K562 (cell line): ENCODE measurements at regions not wholly inside any gene's neighbourhood (a gene's known extent, or its start where the extent isn't known, plus 50 kb on each side); places are given as distances from the start of the nearest gene placed in this dataset.

Experiments used
- BDP1 ChIP-seq: IDR thresholded peaks from 3 replicates; pipeline ENCODE4 v1.6.1; 2011; ENCODE audit not compliant: insufficient read length, insufficient read depth
- CBX3 ChIP-seq, 2 experiments: IDR thresholded peaks; 1 replicate in 1 of 2; 2 replicates in 1 of 2; pipeline ENCODE4 v1.6.1; 2012; ENCODE audit warnings: inconsistent platforms in 2 of 2, low read length in 2 of 2, borderline replicate concordance in 1 of 2, control low read depth in 1 of 2
- CTBP1 ChIP-seq: fragments of 450-650 bp; IDR thresholded peaks from 2 replicates; pipeline ENCODE4 v1.6.1; 2016; ENCODE audit warnings: borderline replicate concordance
- CTCF ChIP-seq, 3 experiments: IDR thresholded peaks in 2 of 3; conservative IDR thresholded peaks in 1 of 3; 2 replicates each; pipeline ENCODE4 v1.5.1; 2011 to 2012; ENCODE audit warnings: low read length in 3 of 3, mild to moderate bottlenecking in 3 of 3, control low read depth in 2 of 3, improper control_type of control experiment in 1 of 3, inconsistent platforms in 1 of 3, low read depth in 1 of 3, mixed read lengths in 1 of 3, moderate library complexity in 1 of 3; ENCODE audit not compliant: insufficient read depth in 2 of 3
- CXXC5 ChIP-seq: fragments of 250-450 bp; sonication (Bioruptor Pico); IDR thresholded peaks from 2 replicates; pipeline ENCODE4 v1.8.0; 2022; ENCODE audit warnings: inconsistent platforms, mild to moderate bottlenecking, moderate library complexity
- POLR2A ChIP-seq: fragments of 450-650 bp; conservative IDR thresholded peaks from 2 replicates; pipeline ENCODE4 v1.6.1; 2016
- POLR2AphosphoS2 ChIP-seq: IDR thresholded peaks from 2 replicates; pipeline ENCODE4 v1.6.1; 2012; ENCODE audit warnings: low read length, improper control_type of control experiment
- POLR2AphosphoS5 ChIP-seq: IDR thresholded peaks from 2 replicates; pipeline ENCODE4 v1.6.1; 2011; ENCODE audit warnings: mild to moderate bottlenecking, low read depth, low read length, moderate library complexity; ENCODE audit not compliant: control insufficient read depth, insufficient read depth
- ZNF274 ChIP-seq: IDR thresholded peaks from 2 replicates; pipeline ENCODE4 v1.6.1; 2011; ENCODE audit warnings: low read depth, mild to moderate bottlenecking, low read length, moderate library complexity, borderline replicate concordance
- ZNF436 ChIP-seq: fragments of 250-450, 450-650 bp; sonication (Bioruptor Pico); formaldehyde crosslinking; IDR thresholded peaks from 2 replicates; pipeline ENCODE4 v1.7.0; 2020; ENCODE audit warnings: mild to moderate bottlenecking

DNA sequence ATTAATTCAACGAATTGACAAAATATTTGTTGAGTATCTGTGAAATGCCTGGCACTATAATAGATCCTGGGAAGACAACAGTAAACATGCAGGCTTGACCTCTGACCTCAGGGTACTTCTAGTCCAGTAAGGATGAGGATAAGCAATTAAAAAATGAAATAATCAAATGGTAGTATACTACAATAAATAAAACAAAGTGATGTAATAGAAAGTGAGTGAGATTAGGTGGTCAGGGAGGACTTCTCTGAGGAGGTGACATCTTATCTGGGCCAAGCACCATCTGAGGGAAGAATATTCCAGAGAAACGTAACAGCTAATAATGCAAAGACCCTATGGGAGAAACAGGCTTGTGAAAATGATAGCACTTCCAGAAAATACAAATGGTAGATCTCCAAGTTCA is 50.1 kb upstream of the RHOBTB1 start:
- TF ChIP-seq POLR2AphosphoS5: no peak
- TF ChIP-seq POLR2A: no peak
- TF ChIP-seq CBX3 (IDR thresholded peaks at IDR 0.05; ENCODE audit: borderline replicate concordance in 1 of 2, low read length in 2 of 2): no peak
- TF ChIP-seq ZNF274: no peak
- no peak for TF ChIP-seq ZNF436 (CRISPR knock-in tag)
- TF ChIP-seq CTBP1: no peak
- no peak for TF ChIP-seq POLR2AphosphoS2
- TF ChIP-seq BDP1: no peak
- no peak for TF ChIP-seq CXXC5
- TF ChIP-seq CTCF (IDR thresholded peaks at IDR 0.05 in 2 of 3, conservative IDR thresholded peaks at IDR 0.05 in 1 of 3; ENCODE audit: insufficient read depth in 2 of 3, low read depth in 1 of 3, low read length in 3 of 3): no peak
